ENCODE measurements at regions not wholly inside any gene's neighbourhood (a gene's known extent, or its start where the extent isn't known, plus 50 kb on each side); places are given as distances from the start of the nearest gene placed in this dataset.

GRCh38 chr16:25566183-25566582 is 125.6 kb upstream of the HS3ST4 start:
- TF ChIP-seq CTCF (IDR thresholded peaks at IDR 0.05 in 4 of 5, conservative IDR thresholded peaks at IDR 0.05 in 1 of 5) (no peak), POLR2A (IDR thresholded peaks at IDR 0.05) (no peak)

All from gastrocnemius medialis (tissue), 4 donors.